GM21381 (cell line): ENCODE measurements at regions not wholly inside any gene's neighbourhood (a gene's known extent, or its start where the extent isn't known, plus 50 kb on each side); places are given as distances from the start of the nearest gene placed in this dataset.

ENCODE experiments used
- ATAC-seq: cut with Tn5 transposase; IDR thresholded peaks from one replicate; pipeline ENCODE4 v1.9.1; 2021; ENCODE audit warnings: mild to moderate bottlenecking, moderate library complexity; ENCODE audit not compliant: unreplicated experiment

DNA sequence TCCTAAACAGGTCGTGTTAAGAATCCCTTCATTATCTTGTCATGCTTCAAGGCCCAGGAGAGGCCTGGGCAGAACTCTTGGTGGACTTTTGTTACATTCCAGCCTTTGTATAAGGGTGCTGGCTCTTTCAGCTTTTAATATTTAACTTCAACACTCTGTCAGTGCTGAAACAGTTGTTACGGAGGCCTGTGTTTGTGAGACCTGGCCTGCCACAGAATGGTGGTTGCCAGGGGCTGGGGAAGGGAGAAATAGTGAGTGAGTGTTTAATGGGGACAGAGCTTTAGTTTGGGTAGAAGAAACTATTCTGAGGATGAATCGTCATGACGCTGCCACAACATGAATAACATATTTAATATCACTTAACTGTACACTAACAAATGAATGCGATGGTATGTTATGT is 1027.6 kb upstream of the PRKX start:
- ATAC-seq: no peak

DNA sequence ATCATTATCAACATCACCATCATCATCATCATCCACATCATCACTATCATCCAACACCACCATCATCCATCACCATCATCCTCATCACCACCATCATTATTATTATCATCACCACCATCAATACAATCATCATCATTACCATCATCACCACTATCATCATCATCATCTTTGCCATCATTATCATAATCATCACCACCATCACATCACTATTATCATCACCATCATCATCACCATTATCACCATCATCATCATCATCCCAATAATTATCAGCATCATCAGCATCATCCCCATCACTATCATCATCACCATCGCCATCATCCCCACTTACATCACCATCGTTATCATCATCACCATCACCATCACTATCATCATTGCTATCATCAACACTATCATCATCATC is 1021.9 kb upstream of the PRKX start:
- no peak for ATAC-seq

DNA sequence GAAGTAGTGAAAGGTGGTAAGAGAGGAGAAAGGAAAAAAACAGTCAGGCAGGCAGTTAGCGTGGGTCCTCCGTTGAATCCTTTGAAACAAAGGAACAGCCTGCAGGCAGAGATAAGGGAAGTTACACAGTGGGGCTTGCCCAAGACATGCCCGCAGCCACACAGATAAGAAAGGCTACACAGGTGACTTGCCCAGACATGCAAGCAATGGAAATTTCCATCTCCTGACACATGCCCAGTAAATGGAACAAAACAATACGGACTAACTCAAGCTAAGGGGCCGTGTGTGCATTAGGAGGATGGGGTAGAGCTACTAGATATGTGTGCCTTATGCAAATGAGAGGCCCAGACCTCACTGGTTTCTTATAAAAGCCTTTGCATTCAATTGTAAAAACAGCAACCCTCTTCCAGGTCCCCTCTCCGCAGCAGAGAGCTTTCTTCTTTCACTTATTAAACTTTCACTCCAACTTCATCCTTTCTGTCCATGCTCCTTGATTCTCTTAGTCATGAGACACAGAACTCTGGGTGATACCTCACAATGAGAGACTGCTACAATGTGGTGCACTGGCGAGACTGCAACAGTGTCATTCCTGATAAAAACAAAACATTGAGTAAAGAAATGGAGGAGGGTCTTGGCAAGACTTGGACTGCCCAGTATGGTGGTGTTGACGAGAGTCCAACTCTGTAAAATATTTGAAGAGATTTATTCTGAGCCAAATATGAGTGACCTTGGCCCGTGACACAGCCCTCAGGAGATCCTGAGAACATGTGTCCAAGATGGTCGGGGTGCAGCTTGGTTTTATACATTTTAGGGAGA is 997.4 kb upstream of the PRKX start:
- ATAC-seq: peak; percentile 58

DNA sequence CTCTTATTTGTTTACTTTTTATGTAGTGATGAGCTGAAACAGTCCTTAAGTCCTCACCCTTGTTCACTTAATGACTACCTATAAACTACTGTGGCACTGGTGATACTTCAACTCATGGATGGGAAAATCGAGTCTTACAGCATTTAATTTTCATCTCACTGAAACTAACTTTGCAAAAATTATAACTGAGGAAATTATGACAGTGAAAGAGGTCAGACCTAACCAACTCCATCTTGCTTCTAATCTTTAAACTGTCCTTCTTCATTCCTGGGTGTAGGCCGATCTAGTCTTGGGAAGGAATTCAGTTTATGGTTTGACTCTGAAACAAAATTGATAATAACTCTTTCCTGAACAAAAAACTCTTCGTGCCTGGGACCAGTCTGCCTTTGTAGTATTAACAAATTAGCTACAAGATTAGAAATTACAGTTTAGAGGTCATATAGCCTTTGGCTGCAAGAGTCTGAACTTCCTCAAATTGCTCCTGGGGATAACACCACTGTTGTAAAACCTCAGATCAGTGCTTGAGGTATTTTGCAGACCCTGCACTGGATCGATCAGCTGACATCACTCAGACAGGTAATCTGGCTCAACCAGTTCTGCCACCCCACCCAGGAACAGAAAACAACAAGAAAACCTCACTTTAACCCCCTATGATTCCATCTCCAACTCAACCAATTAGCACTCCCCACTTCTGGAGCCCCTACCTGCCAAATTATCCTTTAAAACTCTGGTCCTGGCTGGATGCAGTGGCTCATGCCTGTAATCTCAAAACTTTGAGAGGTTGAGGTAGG is 995.7 kb upstream of the PRKX start:
- no peak for ATAC-seq

DNA sequence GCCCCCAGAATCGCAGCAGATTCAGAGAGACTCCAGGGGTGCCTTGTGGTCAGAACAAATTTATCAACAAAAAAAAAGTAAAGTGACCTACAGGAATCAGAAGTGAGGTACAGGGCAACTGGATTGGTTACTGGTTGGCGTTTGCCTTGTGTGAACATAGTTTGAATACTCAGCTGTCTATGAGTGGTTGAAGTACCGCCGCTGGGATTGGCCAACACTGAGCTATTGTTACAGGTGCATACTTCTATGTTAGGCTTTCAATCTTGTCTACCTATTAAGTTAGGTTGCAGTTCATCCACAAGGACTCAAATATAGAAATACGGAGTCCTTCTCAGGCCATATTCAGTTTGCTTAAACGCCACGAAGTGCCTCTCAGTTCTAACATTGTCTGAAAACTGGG is 993.5 kb upstream of the PRKX start:
- no peak for ATAC-seq

DNA sequence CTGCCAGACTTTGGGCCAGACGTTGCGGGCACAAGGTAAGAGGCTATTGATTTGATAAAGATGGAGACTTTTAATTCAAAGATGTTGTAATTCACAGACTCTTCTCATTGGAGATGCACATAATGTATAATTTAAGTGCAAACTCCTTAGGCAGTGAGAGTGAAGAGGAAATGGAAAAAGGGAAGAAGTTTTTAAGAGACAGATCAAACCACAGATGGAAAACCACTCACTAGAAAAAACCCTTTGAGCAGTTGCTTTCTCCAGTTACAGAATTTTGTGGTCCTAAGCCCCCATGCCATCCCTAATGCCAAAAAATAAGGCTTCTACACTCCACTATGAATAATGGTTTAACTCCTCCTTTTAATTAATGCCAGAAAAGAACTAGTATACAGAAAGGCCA is 977.1 kb upstream of the PRKX start:
- no peak for ATAC-seq

DNA sequence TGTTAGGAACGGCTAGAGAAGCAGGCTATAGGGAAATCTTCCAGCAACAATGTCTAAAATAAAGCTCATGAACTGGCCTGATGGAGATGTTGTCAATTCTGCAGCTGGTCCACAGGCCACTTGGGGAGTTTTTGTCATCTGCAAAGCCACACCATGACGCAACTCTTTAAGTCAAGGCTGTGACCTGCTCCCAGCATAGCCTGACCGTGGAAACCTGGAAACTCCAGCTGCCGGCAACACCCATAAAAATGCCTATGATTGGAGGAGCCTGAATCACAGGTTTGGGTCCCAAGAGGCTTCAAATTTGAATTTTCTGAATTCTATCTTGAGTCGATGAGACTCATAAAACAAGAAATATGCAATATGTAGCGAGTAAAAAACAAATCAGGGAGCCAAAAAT is 969.2 kb upstream of the PRKX start:
- no peak for ATAC-seq

DNA sequence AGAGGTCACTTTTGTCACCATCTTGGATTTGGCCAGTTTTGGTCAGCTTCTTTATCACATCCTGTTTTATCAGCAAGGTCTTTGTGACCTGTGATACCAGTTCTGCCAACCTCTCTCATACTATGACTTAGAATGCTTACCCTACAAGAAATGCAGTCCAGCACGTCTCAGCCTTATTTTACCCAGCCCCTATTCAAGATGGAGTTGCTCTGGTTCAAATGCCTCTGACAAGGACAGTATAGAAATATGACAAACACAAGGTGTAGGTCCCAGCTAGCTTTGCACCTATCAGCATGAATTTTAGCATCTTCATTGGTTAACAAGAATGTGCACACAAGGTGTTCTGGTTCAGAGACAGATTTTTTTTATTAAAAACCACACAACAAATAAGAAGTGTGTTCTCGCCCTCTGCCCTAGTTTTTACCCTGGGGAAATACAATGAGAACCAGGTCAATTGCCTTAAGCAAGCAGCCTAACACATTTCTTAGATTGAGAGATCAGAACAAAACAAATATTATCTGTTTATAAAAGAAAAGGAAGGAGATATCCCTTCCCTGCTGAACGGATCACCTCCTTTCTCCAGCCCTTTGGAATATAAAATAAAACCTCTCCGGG is 962.3 kb upstream of the PRKX start:
- ATAC-seq: no peak

DNA sequence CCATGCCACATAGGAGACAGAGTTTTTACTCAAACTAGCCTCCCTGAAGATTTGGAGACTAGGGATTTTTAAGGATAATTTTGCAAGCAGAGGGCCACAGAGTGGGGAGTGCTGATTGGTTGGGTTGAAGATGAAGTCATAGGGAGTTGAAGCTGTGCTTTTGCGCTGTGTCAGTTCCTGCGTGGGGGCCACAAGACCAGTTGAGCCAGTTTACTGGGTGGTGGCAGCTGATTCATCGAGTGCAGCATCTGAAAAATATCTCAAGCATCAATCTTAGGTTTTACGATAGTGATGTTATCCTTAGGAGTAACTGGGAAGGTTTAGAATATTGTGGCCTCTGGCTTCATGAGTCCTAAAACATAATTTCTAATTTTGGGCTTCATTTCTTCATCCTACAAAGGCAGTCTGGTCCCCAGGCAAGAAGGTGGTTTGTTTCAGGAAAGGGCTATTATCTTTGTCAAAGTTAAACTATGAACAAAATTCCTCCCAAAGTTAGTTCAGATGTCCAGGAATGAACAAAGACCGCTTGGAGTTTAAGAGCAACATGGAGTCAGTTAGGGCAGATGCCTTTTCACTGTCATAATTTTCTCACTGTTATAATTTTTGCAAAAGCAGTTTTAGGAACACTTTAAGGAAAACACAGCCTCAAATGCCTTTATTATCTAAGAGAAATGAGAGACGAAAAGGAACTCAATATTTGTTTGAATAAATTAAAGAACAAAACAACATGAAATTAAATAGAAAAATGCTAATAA is 960.8 kb upstream of the PRKX start:
- no peak for ATAC-seq

DNA sequence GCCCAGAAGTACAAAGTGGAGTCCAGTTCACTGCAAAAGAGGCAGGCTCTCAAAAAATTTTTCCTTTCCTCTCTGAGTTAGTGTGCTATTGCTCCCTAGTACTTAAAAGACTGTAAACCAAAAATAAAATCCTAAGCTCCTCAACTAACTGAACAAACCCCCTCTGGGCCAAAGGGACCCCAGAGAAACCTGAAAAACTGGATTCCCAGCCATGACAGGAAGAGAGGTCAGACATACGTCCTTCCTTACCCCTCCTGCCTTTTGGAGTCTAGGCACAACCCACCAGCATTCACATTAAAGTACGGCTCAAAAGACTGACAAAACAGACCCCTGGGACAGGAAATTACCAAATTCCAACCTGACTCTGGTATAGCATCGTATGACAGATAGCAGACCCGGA is 957.9 kb upstream of the PRKX start:
- no peak for ATAC-seq

DNA sequence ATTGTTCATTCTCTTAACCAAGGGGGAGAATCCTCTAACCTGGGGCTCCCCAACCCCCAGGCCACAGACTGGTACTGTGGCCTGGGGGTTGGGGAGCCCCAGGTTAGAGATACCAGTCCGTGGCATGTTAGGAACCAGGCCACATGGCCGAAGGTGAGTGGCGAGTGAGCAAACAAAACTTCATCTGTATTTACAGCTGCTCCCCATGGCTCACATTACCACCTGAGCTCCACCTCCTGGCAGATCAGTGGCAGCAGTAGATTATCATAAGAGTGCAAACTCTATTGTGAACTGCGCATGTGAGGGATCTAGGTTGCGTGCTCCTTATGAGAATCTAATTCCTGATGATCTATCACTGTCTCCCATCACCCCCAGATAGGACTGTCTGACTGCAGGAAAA is 957.2 kb upstream of the PRKX start:
- ATAC-seq: no peak

DNA sequence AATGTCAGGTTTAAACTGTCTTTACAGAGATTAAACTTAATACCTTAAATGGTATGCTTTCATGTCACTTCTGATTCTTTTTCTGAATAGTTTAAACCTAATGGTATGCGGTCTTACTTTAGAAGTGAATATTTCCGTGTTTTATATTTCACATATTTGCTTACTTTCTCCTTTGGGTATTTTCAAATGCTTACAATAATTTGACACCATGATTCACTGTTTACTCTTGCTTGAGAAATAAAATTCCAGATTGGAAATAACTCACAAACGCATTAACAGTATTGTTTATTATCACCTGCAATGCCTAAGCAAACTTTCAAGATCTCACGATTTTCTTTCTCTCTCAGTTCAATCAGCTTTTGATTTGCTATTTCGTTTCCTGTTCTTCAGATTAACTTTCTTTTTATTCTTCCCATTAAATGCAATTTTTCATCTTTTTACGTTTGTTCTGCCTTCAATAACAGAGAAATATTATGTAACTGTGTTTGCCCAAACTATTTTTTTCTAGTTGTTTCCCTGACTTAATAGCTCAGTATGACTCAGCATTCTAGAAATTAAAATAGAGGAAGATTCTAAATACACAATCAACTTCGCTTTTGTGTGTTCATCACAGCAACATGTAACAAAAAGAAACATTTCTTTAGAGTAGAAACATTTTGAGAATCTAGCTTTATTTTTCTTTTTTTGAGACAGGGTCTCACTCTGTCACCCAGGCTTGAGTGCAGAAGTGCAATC is 955.5 kb upstream of the PRKX start:
- ATAC-seq: no peak

DNA sequence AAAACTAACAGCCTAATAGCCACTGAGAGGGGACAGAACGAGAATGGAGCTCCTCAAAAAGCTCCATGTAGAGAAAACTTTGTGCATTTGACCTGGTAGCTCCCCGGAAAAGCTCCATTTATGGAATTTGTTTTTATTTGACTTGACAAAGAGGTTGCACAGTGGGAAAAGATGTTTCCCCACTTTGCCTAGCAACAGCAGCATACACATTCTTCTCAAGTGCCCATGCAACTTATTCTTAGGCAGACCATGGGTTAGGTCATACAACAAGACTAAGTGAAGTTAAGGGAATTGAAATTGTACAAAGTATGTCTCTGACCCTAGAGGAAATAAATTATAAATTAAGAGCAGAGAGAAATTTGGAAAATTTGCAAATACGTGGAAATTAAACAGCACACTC is 949.6 kb upstream of the PRKX start:
- no peak for ATAC-seq

DNA sequence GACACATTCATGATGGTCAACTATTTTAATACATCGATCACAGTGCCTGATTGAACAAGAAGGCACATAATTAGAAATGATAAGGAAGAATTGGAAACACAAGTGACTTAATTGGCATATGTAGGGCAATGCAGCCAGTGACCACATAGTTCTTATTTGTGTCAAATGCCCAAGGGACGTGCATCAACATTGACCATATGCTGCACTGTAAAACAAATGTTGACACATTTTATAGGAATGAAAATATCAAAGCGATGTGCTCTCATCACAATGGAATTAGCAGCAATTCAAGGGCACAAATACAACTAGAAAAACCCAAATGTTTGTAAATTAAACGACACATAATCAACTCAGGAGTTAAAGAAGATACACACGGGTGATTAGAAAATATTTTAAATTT is 948.3 kb upstream of the PRKX start:
- ATAC-seq: no peak

DNA sequence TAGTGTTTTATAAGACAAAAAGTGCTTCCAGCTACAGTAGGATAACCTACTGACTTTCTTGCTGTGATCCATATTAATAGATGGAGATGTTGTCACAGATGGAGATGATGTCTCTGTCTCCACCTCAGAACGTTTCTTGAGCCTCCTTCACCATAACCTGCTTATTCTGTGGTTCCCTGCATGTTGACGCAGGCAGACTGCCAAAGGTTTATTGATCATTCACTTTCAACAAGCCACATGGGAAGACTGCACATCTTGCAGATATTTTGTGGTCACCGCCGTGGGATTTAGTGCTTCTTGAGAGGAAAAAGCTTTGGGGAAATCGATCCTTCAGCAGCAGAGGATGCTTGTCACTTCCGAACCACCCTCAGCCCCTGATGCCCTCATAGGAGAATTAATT is 943.0 kb upstream of the PRKX start:
- no peak for ATAC-seq

DNA sequence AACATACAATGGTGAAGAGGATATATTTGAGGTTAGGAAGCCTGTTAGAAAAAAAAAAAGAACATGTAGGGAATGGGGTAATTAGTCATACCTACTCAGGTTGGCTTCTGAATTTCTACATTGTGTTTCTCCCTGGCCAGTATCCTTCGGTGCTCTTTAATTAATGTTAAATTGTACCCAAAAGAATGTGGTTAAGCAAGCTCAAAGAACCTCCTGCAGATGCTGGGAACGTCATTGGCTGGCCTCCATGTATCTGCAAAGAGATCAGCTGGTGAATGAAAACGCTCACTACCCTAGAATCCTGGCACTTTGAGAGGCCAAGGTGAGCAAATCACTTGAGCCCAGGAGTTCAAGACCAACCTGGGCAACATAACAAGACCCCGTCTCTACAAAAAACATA is 942.3 kb upstream of the PRKX start:
- ATAC-seq: no peak

DNA sequence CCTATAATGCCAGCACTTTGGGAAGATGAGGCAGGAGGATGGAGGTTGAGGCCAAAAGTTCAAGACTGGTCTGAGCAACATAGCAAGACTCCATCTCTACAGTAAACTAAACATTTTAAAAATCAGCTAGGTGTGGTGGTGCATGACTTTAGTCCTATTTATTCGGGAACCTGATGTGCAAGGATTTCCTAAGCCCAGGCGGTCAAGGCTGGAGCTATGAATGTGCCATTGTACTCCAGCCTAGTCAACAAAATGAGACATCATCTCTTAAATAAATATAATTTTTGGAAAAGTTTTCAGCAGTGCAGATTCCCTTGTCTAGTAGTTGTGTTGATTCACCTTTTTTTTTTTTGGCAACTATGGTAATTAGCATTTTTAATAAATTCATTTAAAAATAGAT is 928.7 kb upstream of the PRKX start:
- no peak for ATAC-seq

DNA sequence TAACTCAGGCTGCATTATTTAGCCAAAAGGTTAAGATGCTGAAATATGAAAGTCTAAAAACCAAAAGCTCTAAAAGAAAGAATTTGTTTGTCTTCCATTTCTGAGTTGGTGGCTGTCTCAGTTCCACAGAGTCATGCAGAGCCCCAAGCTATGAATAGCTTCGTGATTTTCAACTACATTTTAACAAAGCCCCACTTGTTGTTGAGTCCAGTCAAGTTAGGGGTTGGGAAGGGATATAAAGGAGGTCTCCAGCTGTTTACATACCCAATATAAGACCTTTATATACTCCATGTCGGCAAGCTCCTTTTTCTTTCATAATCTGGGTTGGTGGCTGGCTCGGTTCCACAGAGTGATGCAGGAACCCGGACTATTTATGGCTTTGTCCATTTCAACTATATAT is 924.6 kb upstream of the PRKX start:
- no peak for ATAC-seq

DNA sequence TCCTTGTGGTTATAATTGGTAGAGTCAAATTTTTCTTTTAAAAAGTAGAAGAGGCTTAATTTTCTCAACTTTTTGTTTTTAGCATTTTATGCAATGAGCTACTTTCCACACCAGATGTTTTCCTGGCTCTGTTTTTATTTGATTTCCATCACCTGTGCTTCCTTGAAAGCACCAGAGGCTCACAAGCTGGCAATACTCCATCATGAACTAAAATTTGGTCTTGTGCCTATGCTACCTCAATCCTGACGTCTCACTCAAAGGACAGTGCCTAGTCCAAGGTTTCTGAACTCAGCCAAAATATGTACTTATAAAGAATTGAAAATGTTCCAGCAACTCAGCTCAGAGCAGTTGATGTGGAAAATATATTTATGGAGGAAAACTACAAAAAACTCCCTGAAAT is 914.0 kb upstream of the PRKX start:
- no peak for ATAC-seq

DNA sequence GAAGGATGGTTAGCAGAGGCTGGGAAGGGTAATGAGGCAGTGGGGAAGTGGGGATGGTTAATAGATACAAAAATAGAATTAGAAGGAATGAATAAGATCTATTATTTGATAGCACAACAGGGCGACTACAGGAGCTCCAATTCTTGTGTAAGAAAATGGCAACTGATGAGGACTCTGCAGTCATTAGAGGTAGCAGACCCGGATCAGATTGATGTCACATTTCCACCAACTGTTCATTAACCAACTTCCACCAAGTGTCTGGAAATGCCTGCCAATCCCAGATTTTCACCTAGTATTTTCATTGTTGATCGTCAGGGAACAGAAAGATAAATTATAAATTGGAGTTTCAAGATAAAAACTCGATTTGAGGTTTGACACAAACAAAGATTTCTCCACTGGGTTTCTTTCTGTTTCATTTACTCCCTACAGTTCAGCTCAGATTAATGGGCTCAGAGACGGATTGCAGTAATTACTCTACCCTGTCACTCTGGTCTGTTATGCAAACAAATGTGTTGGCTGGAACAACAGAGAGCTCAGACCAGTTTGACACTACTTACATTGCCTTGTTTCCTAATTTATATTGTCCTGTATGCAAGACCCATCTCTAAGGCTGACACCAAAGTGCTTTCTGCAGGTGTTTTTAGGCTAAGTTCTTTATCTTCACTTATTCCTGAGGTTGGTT is 909.2 kb upstream of the PRKX start:
- ATAC-seq: no peak
